ENCODE measurements at regions not wholly inside any gene's neighbourhood (a gene's known extent, or its start where the extent isn't known, plus 50 kb on each side); places are given as distances from the start of the nearest gene placed in this dataset.

GRCh38 chr5:4785971-4786370, 354.2 kb upstream of the ADAMTS16 start:
- DNase-seq (ENCODE audit: low spot score): no peak
- H3K4me1 ChIP-seq (ENCODE audit: insufficient read depth, low read length, poor library complexity, severe bottlenecking): no peaks in the 10 kb centered on the region
- H3K4me2 ChIP-seq (ENCODE audit: low read length): no peak overlapping the region
- intact Hi-C loops (cut with micrococcal nuclease; ENCODE audit: unreplicated experiment): no loop called here
- H3K9me3 ChIP-seq (ENCODE audit: low read length): no peaks in the 10 kb centered on the region
- H3K36me3 ChIP-seq (ENCODE audit: insufficient read depth, low read length): no peaks in the 10 kb centered on the region
- ChIA-PET POLR2A (no interaction called here), CTCF (ENCODE audit: unreplicated experiment) (no interaction called here)
- TF ChIP-seq EZH2phosphoT487 (IDR thresholded peaks at IDR 0.05; ENCODE audit: borderline replicate concordance, low read depth, low read length): no peak
- no peak for TF ChIP-seq CTCF (conservative IDR thresholded peaks at IDR 0.05; ENCODE audit: low read length)
- no peak overlapping the region for H2AFZ ChIP-seq (ENCODE audit: low read length)
- H3K27ac ChIP-seq (ENCODE audit: low read depth, low read length, poor library complexity, severe bottlenecking): no peak overlapping the region
- H3K4me3 ChIP-seq (ENCODE audit: low read depth, low read length, poor library complexity, severe bottlenecking): no peak overlapping the region
- no peaks in the 10 kb centered on the region for H3K9me2 ChIP-seq (ENCODE audit: insufficient read depth, low read length)
- no peaks in the 10 kb centered on the region for H4K20me1 ChIP-seq (ENCODE audit: insufficient read depth, low read length)
- H3K79me2 ChIP-seq (ENCODE audit: insufficient read depth, low read depth, low read length): no peaks in the 10 kb centered on the region
- BruUV-seq (replicated peaks): no TSS peak

DNA sequence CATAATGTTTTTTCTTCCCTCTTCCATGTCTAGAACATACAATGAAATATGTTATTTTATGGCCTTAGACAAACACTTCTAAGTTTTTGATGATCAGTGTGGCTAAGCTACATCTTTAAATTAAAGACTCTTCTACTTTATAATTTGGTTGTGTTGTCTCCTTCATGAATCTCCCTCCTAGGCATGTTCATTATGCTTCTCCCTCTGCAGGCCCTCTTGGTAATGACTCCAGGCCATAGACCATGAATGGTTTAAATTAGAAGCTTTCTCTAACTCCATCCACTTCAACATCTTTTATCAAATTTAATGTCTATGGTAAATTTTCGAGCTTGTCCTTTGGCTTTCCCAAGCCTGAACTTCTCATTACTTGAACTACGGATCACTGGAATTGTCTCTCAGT, 342.7 kb upstream of the ADAMTS16 start:
- Histone ChIP-seq H3K4me2 (ENCODE audit: low read length) (no peak overlapping the region), H3K9me2 (ENCODE audit: insufficient read depth, low read length) (no peaks in the 10 kb centered on the region), H3K9me3 (ENCODE audit: low read length) (no peaks in the 10 kb centered on the region), H3K79me2 (ENCODE audit: insufficient read depth, low read depth, low read length) (no peaks in the 10 kb centered on the region), H2AFZ (ENCODE audit: low read length) (no peak overlapping the region), H3K4me1 (ENCODE audit: insufficient read depth, low read length, poor library complexity, severe bottlenecking) (no peaks in the 10 kb centered on the region), H3K36me3 (ENCODE audit: insufficient read depth, low read length) (no peaks in the 10 kb centered on the region), H3K4me3 (ENCODE audit: low read depth, low read length, poor library complexity, severe bottlenecking) (no peak overlapping the region), H3K27ac (ENCODE audit: low read depth, low read length, poor library complexity, severe bottlenecking) (no peak overlapping the region), H4K20me1 (ENCODE audit: insufficient read depth, low read length) (no peaks in the 10 kb centered on the region)
- intact Hi-C loops (cut with micrococcal nuclease; ENCODE audit: unreplicated experiment): no loop called here
- ChIA-PET CTCF (ENCODE audit: unreplicated experiment) (no interaction called here), POLR2A (no interaction called here)
- TF ChIP-seq EZH2phosphoT487 (IDR thresholded peaks at IDR 0.05; ENCODE audit: borderline replicate concordance, low read depth, low read length) (no peak), CTCF (conservative IDR thresholded peaks at IDR 0.05; ENCODE audit: low read length) (no peak)
- no TSS peak for BruUV-seq (replicated peaks)
- DNase-seq (ENCODE audit: low spot score): no peak

GRCh38 chr5:4802044-4802443, 338.1 kb upstream of the ADAMTS16 start:
- intact Hi-C loops (cut with micrococcal nuclease; ENCODE audit: unreplicated experiment): no loop called here
- no peaks in the 10 kb centered on the region for H3K36me3 ChIP-seq (ENCODE audit: insufficient read depth, low read length)
- H3K4me3 ChIP-seq (ENCODE audit: low read depth, low read length, poor library complexity, severe bottlenecking): no peak overlapping the region
- H3K4me2 ChIP-seq (ENCODE audit: low read length): no peak overlapping the region
- H3K9me3 ChIP-seq (ENCODE audit: low read length): no peaks in the 10 kb centered on the region
- no peaks in the 10 kb centered on the region for H3K79me2 ChIP-seq (ENCODE audit: insufficient read depth, low read depth, low read length)
- no peak for TF ChIP-seq EZH2phosphoT487 (IDR thresholded peaks at IDR 0.05; ENCODE audit: borderline replicate concordance, low read depth, low read length)
- TF ChIP-seq CTCF (conservative IDR thresholded peaks at IDR 0.05; ENCODE audit: low read length): no peak
- BruUV-seq (replicated peaks): no TSS peak
- H2AFZ ChIP-seq (ENCODE audit: low read length): no peak overlapping the region
- no peak overlapping the region for H3K27ac ChIP-seq (ENCODE audit: low read depth, low read length, poor library complexity, severe bottlenecking)
- no peaks in the 10 kb centered on the region for H3K9me2 ChIP-seq (ENCODE audit: insufficient read depth, low read length)
- H4K20me1 ChIP-seq (ENCODE audit: insufficient read depth, low read length): no peaks in the 10 kb centered on the region
- DNase-seq (ENCODE audit: low spot score): no peak
- ChIA-PET CTCF (ENCODE audit: unreplicated experiment) (no interaction called here), POLR2A (no interaction called here)
- H3K4me1 ChIP-seq (ENCODE audit: insufficient read depth, low read length, poor library complexity, severe bottlenecking): no peaks in the 10 kb centered on the region

All from OCI-LY7 (cell line).